GM12865 (cell line): ENCODE measurements at regions not wholly inside any gene's neighbourhood (a gene's known extent, or its start where the extent isn't known, plus 50 kb on each side); places are given as distances from the start of the nearest gene placed in this dataset.

Source experiments
- DNase-seq: peaks from one replicate; pipeline ENCODE4 v3.0.0; 2010; ENCODE audit warnings: low read depth
- H3K4me3 ChIP-seq: 2 replicates; pipeline ENCODE4 v1.5.1; 2011; ENCODE audit warnings: mild to moderate bottlenecking, low read depth, low read length, control low read depth
- TF ChIP-seq, protein P1 (sequence below): IDR thresholded peaks from 2 replicates; pipeline ENCODE4 v1.5.1; 2011; ENCODE audit warnings: low read length, control low read depth, low read depth, inconsistent platforms; ENCODE audit not compliant: insufficient read depth; ENCODE audit errors: missing control alignments

DNA sequence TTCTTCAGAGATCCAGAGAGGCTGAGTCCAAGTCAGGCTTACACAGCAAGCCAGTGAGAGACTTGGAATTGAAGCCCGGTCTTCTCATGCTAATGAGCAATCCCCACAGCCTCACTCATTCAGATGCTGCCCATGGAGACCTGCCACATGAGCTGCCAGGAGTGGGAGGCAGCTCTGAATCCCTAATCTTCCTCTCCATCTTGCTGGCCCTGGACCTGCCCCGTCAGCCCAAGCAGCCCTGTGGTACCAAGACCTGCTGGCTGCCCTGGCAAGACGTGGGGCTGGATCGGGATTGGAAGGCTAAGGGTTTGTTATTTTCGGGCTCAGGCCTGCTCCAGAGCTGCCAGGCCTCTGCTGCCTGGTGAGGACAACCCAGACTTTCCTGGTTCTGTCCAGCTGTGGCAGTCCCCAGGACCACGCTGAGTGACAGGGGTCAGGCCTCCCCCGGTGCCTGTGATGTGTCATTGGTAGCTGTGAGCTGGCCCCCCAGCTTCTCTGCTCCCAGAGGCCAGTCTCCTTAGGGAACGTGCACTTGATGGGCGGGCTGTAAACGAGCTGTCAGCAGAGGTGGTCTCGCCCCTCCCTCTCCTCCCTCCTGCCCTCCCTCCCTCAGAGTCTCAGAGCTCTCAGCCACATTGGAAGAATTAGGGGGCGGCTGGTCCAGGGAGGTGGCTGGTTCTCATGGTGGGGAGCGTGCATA lies 135.0 kb downstream of the FOXD2 start:
- no peak overlapping the region for H3K4me3 ChIP-seq
- TF ChIP-seq, protein P1, sequence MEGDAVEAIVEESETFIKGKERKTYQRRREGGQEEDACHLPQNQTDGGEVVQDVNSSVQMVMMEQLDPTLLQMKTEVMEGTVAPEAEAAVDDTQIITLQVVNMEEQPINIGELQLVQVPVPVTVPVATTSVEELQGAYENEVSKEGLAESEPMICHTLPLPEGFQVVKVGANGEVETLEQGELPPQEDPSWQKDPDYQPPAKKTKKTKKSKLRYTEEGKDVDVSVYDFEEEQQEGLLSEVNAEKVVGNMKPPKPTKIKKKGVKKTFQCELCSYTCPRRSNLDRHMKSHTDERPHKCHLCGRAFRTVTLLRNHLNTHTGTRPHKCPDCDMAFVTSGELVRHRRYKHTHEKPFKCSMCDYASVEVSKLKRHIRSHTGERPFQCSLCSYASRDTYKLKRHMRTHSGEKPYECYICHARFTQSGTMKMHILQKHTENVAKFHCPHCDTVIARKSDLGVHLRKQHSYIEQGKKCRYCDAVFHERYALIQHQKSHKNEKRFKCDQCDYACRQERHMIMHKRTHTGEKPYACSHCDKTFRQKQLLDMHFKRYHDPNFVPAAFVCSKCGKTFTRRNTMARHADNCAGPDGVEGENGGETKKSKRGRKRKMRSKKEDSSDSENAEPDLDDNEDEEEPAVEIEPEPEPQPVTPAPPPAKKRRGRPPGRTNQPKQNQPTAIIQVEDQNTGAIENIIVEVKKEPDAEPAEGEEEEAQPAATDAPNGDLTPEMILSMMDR, result no peak
- DNase-seq, result no peak

DNA sequence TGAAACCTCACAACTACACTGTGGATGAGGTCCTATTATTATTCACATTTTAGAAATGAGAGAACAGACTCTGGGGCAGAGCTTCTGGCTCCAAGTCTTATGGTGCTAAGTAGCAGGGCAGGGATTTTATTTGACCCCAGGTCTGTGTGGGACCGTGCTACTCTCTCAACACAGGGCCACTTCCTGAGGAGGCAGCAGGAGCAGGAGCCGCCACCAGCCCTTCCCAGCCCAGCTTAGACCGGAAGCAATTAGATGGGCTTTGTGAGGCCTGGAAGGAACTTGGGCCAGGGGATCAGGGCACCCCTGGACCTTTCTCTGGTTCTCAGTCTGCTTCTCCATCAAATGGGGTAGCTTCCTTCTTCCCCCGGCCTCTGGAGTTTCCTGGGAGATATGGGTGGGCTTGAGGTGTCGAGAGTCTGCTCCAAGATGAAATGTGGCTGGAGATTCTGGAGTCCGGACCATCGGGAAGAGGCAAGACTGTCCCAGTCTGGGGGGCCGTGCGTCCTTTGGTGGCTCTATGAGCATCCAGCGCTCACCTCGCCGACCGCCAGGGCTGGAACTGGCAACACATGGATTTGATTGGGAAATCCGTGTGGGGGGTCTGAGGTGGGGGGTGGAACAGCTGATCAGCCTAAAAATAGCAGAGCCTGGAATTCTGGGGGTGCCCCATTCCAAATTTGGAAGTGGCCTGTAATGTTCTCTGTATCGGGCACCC lies 136.8 kb downstream of the FOXD2 start:
- H3K4me3 ChIP-seq, result no peak overlapping the region
- DNase-seq, result no peak
- TF ChIP-seq, protein P1, result no peak

DNA sequence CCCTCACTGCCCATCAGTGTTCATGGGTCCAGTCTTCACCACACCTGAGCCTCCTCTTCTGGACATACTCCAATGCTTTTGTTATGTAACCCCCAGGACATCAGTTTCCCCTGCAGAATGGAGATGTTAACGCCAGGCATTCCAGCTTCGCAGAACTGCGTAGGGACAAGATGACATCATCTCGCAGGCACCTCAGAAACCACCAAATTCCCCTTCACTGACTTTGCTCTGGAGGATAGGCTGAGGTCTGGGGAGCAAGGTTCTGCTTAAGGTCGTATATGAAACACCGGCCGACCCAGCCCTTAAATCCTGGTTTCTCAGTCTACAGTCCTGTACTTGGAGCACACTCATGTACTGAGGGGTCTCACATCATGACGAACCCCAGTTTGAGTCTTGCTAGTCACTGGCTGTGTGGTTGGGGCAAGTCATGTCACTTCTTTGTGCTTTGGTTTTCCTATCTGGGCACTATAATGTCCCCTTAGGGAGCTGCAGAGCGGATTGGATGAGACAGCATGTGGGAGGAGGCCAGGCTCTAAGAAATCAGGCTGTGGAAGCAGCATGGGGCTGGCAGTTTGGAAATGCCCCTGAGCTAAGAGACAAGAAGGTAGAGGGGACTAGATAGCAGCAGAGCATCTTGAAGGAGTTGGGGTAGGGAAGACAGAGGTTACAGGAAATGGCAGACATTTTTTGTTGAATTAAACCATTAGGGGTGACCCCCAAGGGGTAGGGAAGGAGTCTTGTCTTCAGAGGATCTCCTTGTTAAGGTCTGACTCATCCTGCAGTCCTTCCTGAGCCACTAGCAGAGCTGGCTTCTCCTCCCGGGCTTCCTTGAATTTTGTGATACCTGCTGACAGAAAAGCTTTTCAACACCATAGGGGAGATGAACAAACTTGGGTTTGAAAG lies 138.3 kb downstream of the FOXD2 start:
- TF ChIP-seq, protein P1, result no peak
- no peak for DNase-seq

DNA sequence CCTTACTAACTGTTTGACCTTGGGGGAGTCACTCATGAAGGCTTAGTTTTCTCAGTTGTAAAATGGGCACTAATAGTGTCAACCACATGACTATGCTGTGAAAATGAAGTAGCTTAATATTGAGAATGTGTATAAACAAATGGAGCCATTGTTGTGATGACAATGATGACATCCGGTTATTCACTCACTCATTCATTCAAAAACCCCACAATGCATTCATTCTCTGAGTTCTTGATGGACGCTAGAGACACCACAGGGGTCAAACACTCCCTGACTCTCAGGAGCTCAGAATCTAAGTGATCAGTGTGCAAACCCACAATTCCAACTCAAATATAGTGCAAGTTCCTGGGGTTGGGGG lies 138.9 kb downstream of the FOXD2 start:
- no peak overlapping the region for H3K4me3 ChIP-seq
- DNase-seq, result no peak
- TF ChIP-seq, protein P1, result no peak

More for the DNA sequence above, 138.3 kb downstream of the FOXD2 start:
- H3K4me3 ChIP-seq, result no peak overlapping the region

DNA sequence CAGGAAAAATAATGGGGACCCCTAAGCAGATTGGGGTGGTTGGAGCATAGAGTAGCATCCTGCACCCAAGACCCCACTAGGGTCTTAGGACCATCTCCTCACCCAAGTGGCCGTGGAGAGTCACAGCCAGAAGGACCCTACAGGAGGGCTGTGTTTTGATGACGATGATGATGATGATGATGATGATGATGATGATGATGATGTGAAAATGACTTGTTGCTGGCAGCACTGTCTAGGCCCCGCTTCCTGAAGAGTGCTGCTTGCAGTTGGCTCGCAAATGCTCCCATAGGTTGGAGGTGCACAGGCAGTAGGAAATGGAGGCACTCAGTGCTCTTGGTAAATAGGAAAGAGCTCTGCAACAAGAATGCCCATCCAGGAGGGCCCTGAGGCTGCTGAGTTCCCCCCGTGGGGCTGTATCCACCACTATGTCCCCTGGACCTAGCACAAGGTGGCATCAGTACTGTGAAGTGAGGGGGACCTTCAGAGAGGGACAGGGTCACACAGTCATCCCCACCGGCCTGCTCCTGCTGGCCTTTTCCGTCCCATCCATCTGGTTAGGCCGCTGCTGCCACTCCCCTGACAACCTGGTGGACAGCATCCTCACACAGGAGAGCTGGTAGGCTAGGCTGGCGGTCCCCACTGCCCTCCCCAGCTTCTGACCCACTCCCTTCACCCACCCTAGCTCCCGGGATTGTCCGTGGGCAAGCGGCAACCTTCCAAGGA lies 139.6 kb downstream of the FOXD2 start:
- no peak for DNase-seq
- no peak overlapping the region for H3K4me3 ChIP-seq
- TF ChIP-seq, protein P1, result no peak

DNA sequence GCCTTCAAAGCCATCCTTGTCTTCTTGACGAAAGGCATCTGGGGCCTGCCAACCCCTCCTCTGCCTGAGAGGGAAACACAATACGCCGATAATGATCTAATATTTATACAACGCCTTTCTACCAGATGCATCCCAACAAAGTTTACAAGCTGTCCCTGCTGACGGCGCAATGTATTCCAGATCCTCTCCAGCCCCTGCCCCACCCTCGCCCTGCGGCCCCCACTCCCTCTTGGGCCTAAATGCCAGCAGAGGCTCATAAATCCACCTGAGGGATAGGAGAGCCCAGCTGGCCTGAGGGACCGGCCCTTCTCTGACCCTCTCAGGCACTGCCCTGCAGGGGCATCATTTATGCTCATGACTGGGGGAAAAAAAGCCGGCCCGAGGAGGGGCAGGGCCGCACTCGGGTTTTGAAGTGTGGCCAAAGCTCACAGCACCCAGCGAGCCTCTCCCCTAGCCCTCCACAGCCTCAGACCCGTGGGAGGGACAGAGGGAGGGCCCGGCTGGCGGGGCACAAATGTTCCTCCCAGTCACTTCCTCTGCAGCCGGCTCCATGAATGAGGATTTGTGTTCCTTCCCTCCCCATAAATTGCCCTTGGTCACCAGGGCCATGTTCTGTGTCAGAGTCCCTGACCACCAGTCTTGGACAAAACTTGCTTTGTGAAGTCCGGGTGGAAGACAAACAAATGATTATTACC lies 140.3 kb downstream of the FOXD2 start:
- DNase-seq, result no peak
- H3K4me3 ChIP-seq, result no peak overlapping the region
- TF ChIP-seq, protein P1, result no peak
